ENCODE measurements at regions not wholly inside any gene's neighbourhood (a gene's known extent, or its start where the extent isn't known, plus 50 kb on each side); places are given as distances from the start of the nearest gene placed in this dataset.
"Not testable (repeated sequence)": the region's sequence is repeated elsewhere in the genome, so short reads cannot be mapped to it uniquely, and the experiment has no call there.

DNA sequence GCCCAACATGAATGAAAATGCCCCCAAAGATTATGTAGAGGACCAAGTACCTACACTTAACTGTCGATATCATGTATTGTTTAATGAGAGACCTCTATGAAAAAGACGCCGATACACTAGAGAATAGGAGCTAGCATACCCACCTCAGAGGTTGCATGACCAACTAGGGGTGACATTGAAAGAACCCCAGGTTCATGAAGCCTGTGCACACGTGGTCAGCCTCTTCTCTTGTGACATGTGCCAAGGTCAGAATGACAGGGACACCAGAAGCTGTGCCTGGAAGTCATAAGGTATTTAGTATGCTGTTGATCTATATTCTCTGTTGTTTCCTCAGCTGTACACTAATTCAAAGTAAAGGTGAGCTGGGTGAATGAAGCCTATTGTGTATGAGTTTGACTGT, 1594.1 kb downstream of the EFNA5 start:
- in situ Hi-C loops (cut with HindIII; ENCODE audit: low pct_ligation_motif_present, low sequenced_read_pairs), result no loop called here
- TF ChIP-seq, protein P1, sequence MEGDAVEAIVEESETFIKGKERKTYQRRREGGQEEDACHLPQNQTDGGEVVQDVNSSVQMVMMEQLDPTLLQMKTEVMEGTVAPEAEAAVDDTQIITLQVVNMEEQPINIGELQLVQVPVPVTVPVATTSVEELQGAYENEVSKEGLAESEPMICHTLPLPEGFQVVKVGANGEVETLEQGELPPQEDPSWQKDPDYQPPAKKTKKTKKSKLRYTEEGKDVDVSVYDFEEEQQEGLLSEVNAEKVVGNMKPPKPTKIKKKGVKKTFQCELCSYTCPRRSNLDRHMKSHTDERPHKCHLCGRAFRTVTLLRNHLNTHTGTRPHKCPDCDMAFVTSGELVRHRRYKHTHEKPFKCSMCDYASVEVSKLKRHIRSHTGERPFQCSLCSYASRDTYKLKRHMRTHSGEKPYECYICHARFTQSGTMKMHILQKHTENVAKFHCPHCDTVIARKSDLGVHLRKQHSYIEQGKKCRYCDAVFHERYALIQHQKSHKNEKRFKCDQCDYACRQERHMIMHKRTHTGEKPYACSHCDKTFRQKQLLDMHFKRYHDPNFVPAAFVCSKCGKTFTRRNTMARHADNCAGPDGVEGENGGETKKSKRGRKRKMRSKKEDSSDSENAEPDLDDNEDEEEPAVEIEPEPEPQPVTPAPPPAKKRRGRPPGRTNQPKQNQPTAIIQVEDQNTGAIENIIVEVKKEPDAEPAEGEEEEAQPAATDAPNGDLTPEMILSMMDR (IDR thresholded peaks at IDR 0.05; ENCODE audit: low read depth, low read length, missing control alignments), result no peak
- no peak overlapping the region for H3K4me3 ChIP-seq (ENCODE audit: low read depth, low read length)

DNA sequence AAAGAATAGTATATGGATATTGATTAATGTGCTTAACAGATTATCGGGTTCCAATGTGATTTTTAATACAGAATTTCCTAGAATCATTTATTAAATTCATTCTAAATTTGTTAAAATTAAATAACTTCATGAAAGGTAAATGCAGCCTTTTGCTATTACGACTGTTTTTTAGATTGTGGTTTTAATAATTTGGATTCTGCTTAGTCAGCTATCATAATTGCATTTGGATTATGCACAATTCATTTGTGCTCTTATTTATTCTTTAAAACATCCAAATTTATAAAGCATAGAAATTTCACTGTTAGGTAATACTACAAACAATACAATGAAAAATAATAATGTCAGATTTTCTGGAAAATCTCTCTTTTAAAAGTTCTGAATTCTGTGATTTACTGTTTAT, 1598.5 kb downstream of the EFNA5 start:
- Histone ChIP-seq H3K27me3 (replicated peaks) (no peaks in the 10 kb centered on the region), H3K4me3 (ENCODE audit: low read depth, low read length) (no peak overlapping the region), H3K27ac (no peak overlapping the region), H3K36me3 (replicated peaks) (no peaks in the 10 kb centered on the region)
- no peak for DNase-seq
- in situ Hi-C loops (cut with HindIII; ENCODE audit: low pct_ligation_motif_present, low sequenced_read_pairs), result no loop called here
- TF ChIP-seq, protein P1 (IDR thresholded peaks at IDR 0.05; ENCODE audit: low read depth, low read length, missing control alignments), result no peak

More for the DNA sequence above, 1594.1 kb downstream of the EFNA5 start:
- H3K27ac ChIP-seq, result no peak overlapping the region
- no peaks in the 10 kb centered on the region for H3K27me3 ChIP-seq (replicated peaks)
- no peak for DNase-seq
- no peaks in the 10 kb centered on the region for H3K36me3 ChIP-seq (replicated peaks)

DNA sequence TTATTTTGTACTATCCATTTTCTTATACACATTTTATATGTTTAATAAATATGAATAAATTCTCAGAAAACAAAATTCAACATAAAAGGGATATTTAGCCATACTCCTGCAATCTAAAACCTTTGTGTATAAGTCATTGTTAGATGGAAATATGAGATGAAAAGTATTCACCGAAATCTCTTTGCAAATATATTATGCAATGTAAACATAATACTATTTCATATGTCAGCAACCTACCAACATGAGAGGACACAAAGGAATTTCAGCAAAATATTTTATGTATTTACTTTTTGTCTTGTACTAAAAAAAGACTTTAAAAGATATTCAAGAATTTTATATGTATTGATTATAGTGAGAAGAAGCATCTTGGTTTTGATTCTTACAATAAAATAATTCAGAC, 1623.4 kb downstream of the EFNA5 start:
- TF ChIP-seq, protein P1 (IDR thresholded peaks at IDR 0.05; ENCODE audit: low read depth, low read length, missing control alignments), result no peak
- H3K27me3 ChIP-seq (replicated peaks), result no peaks in the 10 kb centered on the region
- in situ Hi-C loops (cut with HindIII; ENCODE audit: low pct_ligation_motif_present, low sequenced_read_pairs), result no loop called here
- no peak overlapping the region for H3K27ac ChIP-seq
- no peaks in the 10 kb centered on the region for H3K36me3 ChIP-seq (replicated peaks)
- no peak overlapping the region for H3K4me3 ChIP-seq (ENCODE audit: low read depth, low read length)
- DNase-seq, result no peak

DNA sequence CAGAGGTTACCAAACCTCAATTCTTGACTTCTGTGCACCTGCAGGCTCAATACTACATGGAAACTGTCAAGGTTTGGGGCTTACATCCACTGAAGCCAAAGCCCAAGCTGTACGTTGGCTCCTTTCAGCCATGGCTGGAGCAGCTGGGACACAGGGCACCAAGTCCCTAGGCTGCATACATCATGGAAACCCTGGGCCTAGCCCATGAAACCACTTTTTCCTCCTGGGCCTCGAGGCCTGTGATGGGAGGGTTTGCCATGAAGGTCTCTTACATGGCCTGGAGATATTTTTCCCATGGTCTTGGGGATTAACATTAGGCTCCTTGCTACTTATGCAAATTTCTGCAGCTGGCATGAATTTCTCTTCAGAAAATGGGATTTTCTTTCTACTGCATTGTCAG, 1638.7 kb downstream of the EFNA5 start:
- in situ Hi-C loops (cut with HindIII; ENCODE audit: low pct_ligation_motif_present, low sequenced_read_pairs); DNase-seq; H3K27me3 ChIP-seq (replicated peaks); H3K4me3 ChIP-seq (ENCODE audit: low read depth, low read length); H3K36me3 ChIP-seq (replicated peaks); H3K27ac ChIP-seq: not testable (repeated sequence)

DNA sequence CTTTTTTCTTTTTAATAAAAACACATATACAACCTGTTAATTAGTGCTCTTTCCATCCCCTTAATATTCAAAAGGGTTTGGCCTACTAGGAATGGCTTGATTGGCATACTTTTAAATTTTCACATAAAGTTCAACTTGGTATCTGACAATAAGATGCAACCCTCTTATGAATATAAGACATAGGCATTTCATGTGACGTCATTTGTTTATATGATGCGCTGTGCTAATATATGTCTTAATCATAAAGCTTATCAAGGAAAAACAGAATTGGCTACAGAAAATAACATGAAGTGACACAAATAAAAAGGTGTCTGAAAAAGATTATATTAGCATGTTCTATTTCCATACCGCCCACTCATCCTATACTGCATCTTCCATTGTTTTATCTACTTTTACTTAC, 1642.4 kb downstream of the EFNA5 start:
- TF ChIP-seq, protein P1 (IDR thresholded peaks at IDR 0.05; ENCODE audit: low read depth, low read length, missing control alignments), result no peak
- Histone ChIP-seq H3K27me3 (replicated peaks) (no peaks in the 10 kb centered on the region), H3K27ac (no peak overlapping the region), H3K4me3 (ENCODE audit: low read depth, low read length) (no peak overlapping the region), H3K36me3 (replicated peaks) (no peaks in the 10 kb centered on the region)
- DNase-seq, result no peak
- in situ Hi-C loops (cut with HindIII; ENCODE audit: low pct_ligation_motif_present, low sequenced_read_pairs), result no loop called here

DNA sequence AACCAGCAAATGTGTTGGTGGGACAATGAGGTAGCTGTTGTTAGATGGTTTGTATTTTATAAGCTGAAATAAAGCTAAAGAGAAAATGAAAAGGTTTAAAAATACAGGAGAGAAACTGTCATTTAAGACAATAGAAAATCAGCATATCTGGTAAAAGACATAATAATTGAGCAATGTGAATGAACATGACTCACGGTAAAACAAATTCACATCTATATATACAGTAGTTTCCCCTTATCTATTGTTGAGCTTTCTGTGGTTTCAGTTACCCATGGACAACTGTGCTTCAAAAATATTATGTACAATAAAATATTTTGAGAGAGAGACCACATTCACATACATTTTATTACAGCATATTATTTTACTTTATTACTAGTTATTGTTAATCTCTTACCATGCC, 1649.8 kb downstream of the EFNA5 start:
- H3K4me3 ChIP-seq (ENCODE audit: low read depth, low read length), result no peak overlapping the region
- no peak for DNase-seq
- no peak overlapping the region for H3K27ac ChIP-seq
- in situ Hi-C loops (cut with HindIII; ENCODE audit: low pct_ligation_motif_present, low sequenced_read_pairs), result no loop called here
- no peaks in the 10 kb centered on the region for H3K27me3 ChIP-seq (replicated peaks)
- no peaks in the 10 kb centered on the region for H3K36me3 ChIP-seq (replicated peaks)
- TF ChIP-seq, protein P1 (IDR thresholded peaks at IDR 0.05; ENCODE audit: low read depth, low read length, missing control alignments), result no peak
